A549 (cell line): ENCODE measurements at regions not wholly inside any gene's neighbourhood (a gene's known extent, or its start where the extent isn't known, plus 50 kb on each side); places are given as distances from the start of the nearest gene placed in this dataset.

Experiments
- CHD2 ChIP-seq: fragments of 150-350 bp; IDR thresholded peaks from 2 replicates; pipeline ENCODE4 v1.6.1; 2014; ENCODE audit warnings: low read length; ENCODE audit not compliant: partially characterized antibody
- POLR2A ChIP-seq: IDR thresholded peaks from 2 replicates; pipeline ENCODE4 v1.6.1; 2012; ENCODE audit warnings: mild to moderate bottlenecking, low read length
- TF ChIP-seq, protein P1 (sequence below): fragments of 250-450 bp; sonication (Bioruptor Pico); IDR thresholded peaks from 2 replicates; pipeline ENCODE4 v1.5.0; 2021; ENCODE audit warnings: mild to moderate bottlenecking, moderate library complexity, borderline replicate concordance
- TF ChIP-seq, protein P2 (sequence below): fragments of >200 bp; sonication (Bioruptor Twin); formaldehyde crosslinking; IDR thresholded peaks from 3 replicates; pipeline ENCODE4 v1.5.1; 2016

DNA sequence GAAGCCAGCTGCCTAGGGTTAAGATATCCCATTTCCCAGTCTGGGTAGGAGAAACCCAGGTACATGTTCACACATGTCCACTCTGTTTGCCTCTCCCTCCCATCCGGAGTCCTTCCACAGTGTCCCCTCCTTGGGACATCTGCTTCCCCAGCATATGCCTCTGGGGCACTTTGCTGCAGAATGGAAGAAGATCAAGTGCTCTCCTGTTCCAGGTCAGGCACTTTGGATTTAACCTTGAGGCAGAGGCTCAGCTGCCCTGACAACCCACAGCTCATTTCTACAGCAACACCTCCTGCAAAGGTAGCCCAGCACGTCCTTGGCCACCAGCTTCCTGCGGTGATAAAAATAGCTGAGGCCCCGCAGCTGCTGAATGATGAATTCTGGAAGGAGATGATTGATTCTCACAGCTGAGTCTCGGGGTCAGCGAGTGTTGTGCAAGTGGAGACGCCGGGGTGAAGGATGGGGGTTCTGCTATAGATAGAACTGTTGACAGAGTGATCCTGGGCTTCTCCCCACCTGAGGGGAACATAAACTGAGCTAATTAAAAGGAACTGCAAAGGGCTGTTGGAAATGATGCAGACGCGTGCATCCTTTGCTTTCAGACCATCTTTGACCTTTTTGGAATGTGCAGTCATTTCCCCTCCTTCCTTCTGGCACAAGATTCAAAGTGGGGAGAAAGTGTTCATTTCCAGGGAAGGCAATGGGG, 145.0 kb downstream of the SLC38A6 start:
- no peak for TF ChIP-seq POLR2A
- TF ChIP-seq CHD2 = no peak
- TF ChIP-seq, protein P1, sequence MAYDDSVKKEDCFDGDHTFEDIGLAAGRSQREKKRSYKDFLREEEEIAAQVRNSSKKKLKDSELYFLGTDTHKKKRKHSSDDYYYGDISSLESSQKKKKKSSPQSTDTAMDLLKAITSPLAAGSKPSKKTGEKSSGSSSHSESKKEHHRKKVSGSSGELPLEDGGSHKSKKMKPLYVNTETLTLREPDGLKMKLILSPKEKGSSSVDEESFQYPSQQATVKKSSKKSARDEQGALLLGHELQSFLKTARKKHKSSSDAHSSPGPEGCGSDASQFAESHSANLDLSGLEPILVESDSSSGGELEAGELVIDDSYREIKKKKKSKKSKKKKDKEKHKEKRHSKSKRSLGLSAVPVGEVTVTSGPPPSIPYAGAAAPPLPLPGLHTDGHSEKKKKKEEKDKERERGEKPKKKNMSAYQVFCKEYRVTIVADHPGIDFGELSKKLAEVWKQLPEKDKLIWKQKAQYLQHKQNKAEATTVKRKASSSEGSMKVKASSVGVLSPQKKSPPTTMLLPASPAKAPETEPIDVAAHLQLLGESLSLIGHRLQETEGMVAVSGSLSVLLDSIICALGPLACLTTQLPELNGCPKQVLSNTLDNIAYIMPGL (CRISPR knock-in tag) = no peak
- TF ChIP-seq, protein P2, sequence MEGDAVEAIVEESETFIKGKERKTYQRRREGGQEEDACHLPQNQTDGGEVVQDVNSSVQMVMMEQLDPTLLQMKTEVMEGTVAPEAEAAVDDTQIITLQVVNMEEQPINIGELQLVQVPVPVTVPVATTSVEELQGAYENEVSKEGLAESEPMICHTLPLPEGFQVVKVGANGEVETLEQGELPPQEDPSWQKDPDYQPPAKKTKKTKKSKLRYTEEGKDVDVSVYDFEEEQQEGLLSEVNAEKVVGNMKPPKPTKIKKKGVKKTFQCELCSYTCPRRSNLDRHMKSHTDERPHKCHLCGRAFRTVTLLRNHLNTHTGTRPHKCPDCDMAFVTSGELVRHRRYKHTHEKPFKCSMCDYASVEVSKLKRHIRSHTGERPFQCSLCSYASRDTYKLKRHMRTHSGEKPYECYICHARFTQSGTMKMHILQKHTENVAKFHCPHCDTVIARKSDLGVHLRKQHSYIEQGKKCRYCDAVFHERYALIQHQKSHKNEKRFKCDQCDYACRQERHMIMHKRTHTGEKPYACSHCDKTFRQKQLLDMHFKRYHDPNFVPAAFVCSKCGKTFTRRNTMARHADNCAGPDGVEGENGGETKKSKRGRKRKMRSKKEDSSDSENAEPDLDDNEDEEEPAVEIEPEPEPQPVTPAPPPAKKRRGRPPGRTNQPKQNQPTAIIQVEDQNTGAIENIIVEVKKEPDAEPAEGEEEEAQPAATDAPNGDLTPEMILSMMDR = no peak
